Limb (tissue), 2 donors: ENCODE measurements at regions not wholly inside any gene's neighbourhood (a gene's known extent, or its start where the extent isn't known, plus 50 kb on each side); places are given as distances from the start of the nearest gene placed in this dataset.
A peak's percentile ranks its signal among the peaks of the same experiment; 100 is the strongest.

ENCODE experiments used
- DNase-seq, 2 donors: peaks; one replicate each; pipeline ENCODE4 v3.0.0-alpha.2; 2016; ENCODE audit errors: extremely low spot score in 2 of 2

DNA sequence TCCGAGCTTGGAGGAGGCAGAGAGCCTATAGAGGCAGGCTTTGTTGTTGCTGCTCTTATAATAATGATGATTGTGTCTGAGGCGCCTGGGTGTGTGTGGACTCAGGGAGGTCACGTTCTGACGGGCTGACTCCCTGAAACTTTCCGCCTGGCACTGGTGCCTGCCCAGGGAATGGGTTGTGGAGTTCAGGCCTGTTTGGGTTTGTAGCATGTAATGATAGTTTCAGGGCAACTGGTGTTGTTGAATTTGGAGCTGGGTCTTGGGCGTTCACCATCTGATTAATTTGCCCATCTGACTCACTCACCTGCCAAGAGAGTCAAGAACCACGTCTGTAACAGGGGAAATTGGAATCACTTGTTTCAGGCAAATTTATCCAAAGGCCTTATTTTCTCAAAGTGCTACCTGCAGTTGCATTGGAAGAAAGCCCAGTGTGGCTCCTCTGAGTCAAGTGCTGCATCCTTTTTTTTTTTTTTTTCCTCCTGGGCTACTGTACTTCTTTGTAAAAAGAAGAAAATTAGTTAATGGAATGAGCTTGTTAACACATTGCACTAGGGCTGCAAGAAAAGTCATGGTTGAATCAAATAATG, 386.5 kb downstream of the GADD45G start:
- DNase-seq: no peak

GRCh38 chr9:89992326-89993198, 387.8 kb downstream of the GADD45G start:
- no peak for DNase-seq

DNA sequence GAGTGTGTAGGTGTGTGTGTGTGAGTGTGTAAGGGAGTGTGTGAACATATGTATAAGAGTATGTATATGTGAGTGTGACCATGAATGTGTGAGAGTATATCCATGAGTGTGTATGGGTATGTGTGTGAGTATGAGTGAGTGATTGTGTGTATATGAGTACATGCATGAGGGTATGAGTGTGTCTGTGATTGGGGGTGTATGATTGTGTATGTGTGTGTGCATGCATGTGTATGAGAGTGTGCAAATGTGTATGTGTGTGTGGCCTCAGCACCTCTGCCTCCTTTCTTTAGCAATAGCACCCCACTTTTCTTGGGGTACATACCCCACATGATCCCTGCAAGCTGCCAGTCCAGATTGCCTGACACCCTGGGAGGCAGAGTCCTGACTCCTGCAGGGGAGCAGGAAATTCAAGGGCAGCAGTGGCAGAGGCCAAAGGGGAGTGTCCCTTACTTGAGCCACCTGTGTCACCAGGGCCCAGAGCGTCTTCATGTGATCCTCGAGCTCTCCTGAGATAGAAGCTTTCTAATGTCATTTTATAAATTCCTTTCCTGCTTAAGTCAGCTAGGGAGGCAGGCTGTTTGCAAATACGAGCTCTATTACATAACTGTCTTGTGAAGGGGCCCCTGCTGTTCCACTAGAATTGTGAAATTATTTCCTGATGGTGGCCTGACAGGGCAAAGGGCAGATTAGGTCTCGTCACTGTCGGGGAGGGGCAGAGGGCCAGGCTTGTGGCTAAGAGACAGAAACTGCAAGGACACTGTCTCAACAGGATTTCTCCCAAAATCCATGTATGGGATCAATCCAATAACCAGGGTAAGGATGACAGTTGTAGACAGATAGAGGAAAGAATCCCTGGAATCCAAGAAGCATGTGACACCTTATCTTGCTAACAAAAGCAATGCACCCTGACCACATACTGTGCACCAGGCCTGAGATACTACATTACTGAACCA, 389.1 kb downstream of the GADD45G start:
- no peak for DNase-seq

GRCh38 chr9:89994988-89995613, 390.3 kb downstream of the GADD45G start:
- DNase-seq: no peak

DNA sequence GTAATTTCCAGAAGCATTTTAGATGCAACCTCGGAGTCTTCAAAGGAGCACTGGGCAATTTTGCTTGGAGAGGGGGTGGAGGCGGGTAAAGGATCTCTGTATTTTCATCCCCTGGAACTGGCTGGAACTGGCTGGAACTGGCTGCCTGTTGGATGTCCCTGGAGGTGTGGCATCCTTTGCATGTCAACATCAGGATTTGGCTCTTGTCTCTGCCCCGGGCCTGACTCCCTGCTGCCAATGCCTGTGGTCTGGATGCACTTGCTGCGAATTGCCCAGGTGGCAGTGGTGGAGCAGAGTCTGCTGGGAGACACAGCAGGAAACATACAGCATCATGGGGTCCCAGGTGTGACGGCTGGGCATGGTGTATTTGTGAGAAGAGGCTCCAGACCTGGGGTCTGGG, 391.3 kb downstream of the GADD45G start:
- DNase-seq: no peak

- DNase-seq: no peak
These were observed 392.0 kb downstream of the GADD45G start for GRCh38 chr9:89996773-89997172.

DNA sequence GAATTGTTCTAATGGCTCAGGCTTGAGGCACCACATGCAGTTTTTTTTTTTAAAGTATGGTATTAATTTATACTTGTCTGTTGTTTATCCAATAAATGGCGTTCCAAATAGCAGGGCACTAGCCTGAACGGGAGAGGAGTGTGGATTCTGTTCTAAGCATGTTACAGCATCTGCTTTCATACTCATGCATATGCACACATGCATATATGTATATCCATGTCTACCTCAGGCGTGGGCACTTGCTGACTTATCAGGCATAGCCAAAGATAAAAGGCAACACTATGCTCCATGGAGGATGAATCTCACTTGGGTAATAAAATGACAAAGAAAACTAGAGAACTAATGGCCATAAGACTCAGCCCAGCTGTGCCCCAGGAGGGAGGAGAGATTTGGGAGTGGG, 393.8 kb downstream of the GADD45G start:
- DNase-seq: no peak

- no peak for DNase-seq
These were observed 394.3 kb downstream of the GADD45G start for GRCh38 chr9:89999176-89999533.

- DNase-seq: peak; percentile 48 to 63
These were observed 394.9 kb downstream of the GADD45G start for GRCh38 chr9:89999534-90000370.

DNA sequence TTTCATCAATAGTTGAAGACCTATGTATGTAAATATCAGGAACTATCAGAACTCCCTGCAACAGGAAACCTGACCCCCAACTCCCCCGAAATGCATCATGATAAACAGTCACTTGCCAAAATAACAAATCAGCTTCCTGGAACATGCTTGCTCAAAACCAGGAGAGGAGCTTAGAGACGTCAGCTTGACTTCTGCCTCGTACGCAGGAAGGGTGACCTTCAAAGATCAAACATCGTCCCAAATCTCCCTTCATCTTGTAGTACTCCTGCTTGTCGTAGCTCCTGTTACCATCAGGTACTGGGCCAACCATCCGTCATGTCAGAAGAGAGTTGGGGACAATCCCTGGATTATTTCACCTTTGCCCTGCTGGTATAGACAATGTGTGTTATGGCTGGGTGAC, 396.1 kb downstream of the GADD45G start:
- DNase-seq: no peak

DNA sequence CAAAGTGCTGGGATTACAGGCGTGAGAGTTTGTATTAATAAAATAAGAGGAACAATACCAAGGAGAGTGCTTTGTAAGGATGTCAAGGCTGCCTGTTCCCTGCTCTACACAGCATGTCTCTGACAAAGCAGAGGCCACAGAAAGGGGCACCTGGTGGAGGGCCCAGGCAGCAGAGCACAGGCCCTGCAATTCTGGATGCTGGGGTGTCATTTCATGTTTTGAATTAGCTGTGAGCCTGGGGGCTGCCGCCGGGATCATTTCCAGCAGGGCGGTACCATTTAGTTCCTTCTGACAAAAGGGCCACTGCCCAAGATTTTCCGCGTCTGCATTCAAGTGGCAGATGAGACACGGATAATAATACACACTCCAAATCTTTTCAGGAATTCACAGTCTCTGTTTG, 396.9 kb downstream of the GADD45G start:
- peak in 1 of 2 donors; percentile 20 for DNase-seq

- DNase-seq: peak; percentile 65 to 66
These were observed 397.8 kb downstream of the GADD45G start for GRCh38 chr9:90002397-90003271.

GRCh38 chr9:90005388-90005787, 400.6 kb downstream of the GADD45G start:
- no peak for DNase-seq

- DNase-seq: no peak
These were observed 403.0 kb downstream of the GADD45G start for GRCh38 chr9:90007516-90008440.

GRCh38 chr9:90009447-90009846, 404.6 kb downstream of the GADD45G start:
- DNase-seq: no peak

- no peak for DNase-seq
These were observed 406.0 kb downstream of the GADD45G start for GRCh38 chr9:90010793-90011192.

- DNase-seq: no peak
These were observed 408.1 kb downstream of the GADD45G start for GRCh38 chr9:90012949-90013348.

DNA sequence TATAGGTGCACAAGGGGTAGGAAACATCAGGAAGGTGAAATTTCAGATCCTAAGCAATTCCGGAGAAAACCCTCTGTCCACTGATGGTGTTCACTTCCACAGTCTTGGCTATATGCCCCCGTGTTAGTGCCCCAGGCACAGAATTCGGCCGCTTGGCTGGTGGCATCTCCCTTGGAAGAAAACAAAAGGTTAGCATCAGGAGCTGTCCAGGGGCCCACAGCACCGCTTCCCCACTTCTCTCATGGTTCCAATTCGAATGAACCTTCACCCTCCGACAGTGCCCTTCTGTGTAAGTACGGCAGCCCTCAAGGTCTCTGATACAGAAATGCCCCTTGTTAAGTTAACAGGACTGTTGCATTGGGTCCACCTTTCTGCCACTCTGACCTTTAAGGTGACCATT, 409.0 kb downstream of the GADD45G start:
- DNase-seq: no peak

GRCh38 chr9:90014421-90014820, 409.6 kb downstream of the GADD45G start:
- no peak for DNase-seq
